K562 (cell line): ENCODE measurements at regions not wholly inside any gene's neighbourhood (a gene's known extent, or its start where the extent isn't known, plus 50 kb on each side); places are given as distances from the start of the nearest gene placed in this dataset.

Source experiments
- BRD4 ChIP-seq: fragments of 200-600 bp; sonication (generic); IDR thresholded peaks from 2 replicates; pipeline ENCODE4 v1.6.1; 2017; ENCODE audit warnings: inconsistent platforms
- EP300 ChIP-seq: IDR thresholded peaks from 2 replicates; pipeline ENCODE4 v1.6.1; 2012; ENCODE audit warnings: low read length, improper control_type of control experiment
- JUNB ChIP-seq: fragments of 450-650 bp; formaldehyde crosslinking; conservative IDR thresholded peaks from 2 replicates; pipeline ENCODE4 v1.4.0; 2020; ENCODE audit warnings: mild to moderate bottlenecking
- MAFK ChIP-seq: IDR thresholded peaks from 2 replicates; pipeline ENCODE4 v1.6.1; 2011; ENCODE audit warnings: low read length, improper control_type of control experiment
- PCBP1 ChIP-seq: fragments of 200-400 bp; formaldehyde crosslinking; IDR thresholded peaks from 2 replicates; pipeline ENCODE4 v1.6.1; 2018; ENCODE audit warnings: mild to moderate bottlenecking, low read depth, low read length; ENCODE audit not compliant: poor library complexity, severe bottlenecking
- POLR2A ChIP-seq: fragments of 450-650 bp; conservative IDR thresholded peaks from 2 replicates; pipeline ENCODE4 v1.6.1; 2016
- REST ChIP-seq, 2 experiments: fragments of 450-650 bp; formaldehyde crosslinking in 1 of 2; IDR thresholded peaks; 2 replicates each; pipeline versions ENCODE4 v1.4.0 to v1.6.1; 2014 to 2020; ENCODE audit warnings: mild to moderate bottlenecking in 2 of 2, borderline replicate concordance in 1 of 2, low read depth in 1 of 2
- SLC30A9 ChIP-seq: fragments of 250-450 bp; sonication (Bioruptor Pico); IDR thresholded peaks from 2 replicates; pipeline ENCODE4 v1.8.0; 2022; ENCODE audit warnings: mild to moderate bottlenecking, moderate library complexity
- ZNF644 ChIP-seq: fragments of 200-800 bp; sonication (Bioruptor generic); IDR thresholded peaks from 2 replicates; pipeline ENCODE4 v1.6.1; 2016; ENCODE audit warnings: low read depth, missing genetic modification characterization, missing compliant biosample characterization

- TF ChIP-seq EP300 (no peak), BRD4 (no peak), MAFK (no peak), JUNB (CRISPR knock-in tag) (no peak), ZNF644 (tag) (no peak), REST (IDR thresholded peaks at IDR 0.05; ENCODE audit: borderline replicate concordance) (no peak), REST (CRISPR knock-in tag; IDR thresholded peaks at IDR 0.05; ENCODE audit: low read depth) (no peak), SLC30A9 (CRISPR knock-in tag) (no peak), POLR2A (no peak), PCBP1 (no peak)
These were observed 70.5 kb upstream of the STXBP5 start for GRCh38 chr6:147133669-147134068.
